ENCODE measurements at regions not wholly inside any gene's neighbourhood (a gene's known extent, or its start where the extent isn't known, plus 50 kb on each side); places are given as distances from the start of the nearest gene placed in this dataset.

- DNase-seq, result no peak
Measured at GRCh38 chr5:68911840-68912690, 181.7 kb upstream of the SLC30A5 start.

GRCh38 chr5:68915079-68915478 is 178.7 kb upstream of the SLC30A5 start:
- no peak for DNase-seq

- no peak for DNase-seq
Measured at GRCh38 chr5:68918306-68918705, 175.5 kb upstream of the SLC30A5 start.

- DNase-seq, result no peak
Measured at GRCh38 chr5:68919988-68920490, 173.8 kb upstream of the SLC30A5 start.

- no peak for DNase-seq
Measured at GRCh38 chr5:68920888-68921287, 172.9 kb upstream of the SLC30A5 start.

GRCh38 chr5:68922172-68922987 is 171.4 kb upstream of the SLC30A5 start:
- no peak for DNase-seq

GRCh38 chr5:68924481-68925145 is 169.2 kb upstream of the SLC30A5 start:
- DNase-seq, result no peak

GRCh38 chr5:68928617-68929302 is 165.1 kb upstream of the SLC30A5 start:
- DNase-seq, result no peak

- no peak for DNase-seq
Measured at GRCh38 chr5:68930139-68930538, 163.7 kb upstream of the SLC30A5 start.

- DNase-seq, result no peak
Measured at GRCh38 chr5:68932830-68933434, 160.9 kb upstream of the SLC30A5 start.

- no peak for DNase-seq
Measured at GRCh38 chr5:68942169-68942568, 151.6 kb upstream of the SLC30A5 start.

GRCh38 chr5:68946728-68947127 is 147.1 kb upstream of the SLC30A5 start:
- DNase-seq, result no peak

GRCh38 chr5:68947986-68948385 is 145.8 kb upstream of the SLC30A5 start:
- DNase-seq, result no peak

GRCh38 chr5:68949256-68949655 is 144.6 kb upstream of the SLC30A5 start:
- DNase-seq, result no peak

GRCh38 chr5:68949711-68950110 is 144.1 kb upstream of the SLC30A5 start:
- DNase-seq, result no peak

GRCh38 chr5:68950125-68950524 is 143.7 kb upstream of the SLC30A5 start:
- no peak for DNase-seq

GRCh38 chr5:68950930-68951329 is 142.9 kb upstream of the SLC30A5 start:
- no peak for DNase-seq

GRCh38 chr5:68953231-68953874 is 140.5 kb upstream of the SLC30A5 start:
- no peak for DNase-seq

GRCh38 chr5:68953875-68954617 is 139.8 kb upstream of the SLC30A5 start:
- DNase-seq, result no peak

- no peak for DNase-seq
Measured at GRCh38 chr5:68954618-68954910, 139.2 kb upstream of the SLC30A5 start.

GRCh38 chr5:68957591-68957990 is 136.2 kb upstream of the SLC30A5 start:
- DNase-seq, result no peak

Measured in NCI-H2029 (cell line).